Upper lobe of left lung (tissue), 4 donors: ENCODE measurements at regions not wholly inside any gene's neighbourhood (a gene's known extent, or its start where the extent isn't known, plus 50 kb on each side); places are given as distances from the start of the nearest gene placed in this dataset.

Experiments used
- EP300 ChIP-seq, 4 donors: sonication (generic); formaldehyde crosslinking; IDR thresholded peaks; one replicate each; pipeline ENCODE4 v1.5.1; 2017; ENCODE audit warnings: antibody characterized with exemption in 4 of 4, control low read depth in 2 of 4
- POLR2A ChIP-seq, 4 donors: fragments of 450-650 bp; IDR thresholded peaks; one replicate each; pipeline ENCODE4 v1.5.1; 2016 to 2017; ENCODE audit warnings: antibody characterized with exemption in 4 of 4, mild to moderate bottlenecking in 2 of 4
- POLR2AphosphoS5 ChIP-seq, 2 donors: sonication (generic); formaldehyde crosslinking; IDR thresholded peaks; one replicate each; pipeline ENCODE4 v1.5.1; 2017; ENCODE audit warnings: antibody characterized with exemption in 2 of 2
- TF ChIP-seq, protein P1 (sequence below), 6 experiments: fragments of 450-650 bp in 4 of 6; fragments of 200-600 bp in 2 of 6; sonication (generic) in 2 of 6; IDR thresholded peaks; one replicate each; pipeline ENCODE4 v1.5.1; 2016 to 2019; ENCODE audit warnings: antibody characterized with exemption in 6 of 6

- TF ChIP-seq POLR2A (IDR thresholded peaks at IDR 0.05): no peak
- no peak for TF ChIP-seq POLR2AphosphoS5 (IDR thresholded peaks at IDR 0.05)
- TF ChIP-seq, protein P1, sequence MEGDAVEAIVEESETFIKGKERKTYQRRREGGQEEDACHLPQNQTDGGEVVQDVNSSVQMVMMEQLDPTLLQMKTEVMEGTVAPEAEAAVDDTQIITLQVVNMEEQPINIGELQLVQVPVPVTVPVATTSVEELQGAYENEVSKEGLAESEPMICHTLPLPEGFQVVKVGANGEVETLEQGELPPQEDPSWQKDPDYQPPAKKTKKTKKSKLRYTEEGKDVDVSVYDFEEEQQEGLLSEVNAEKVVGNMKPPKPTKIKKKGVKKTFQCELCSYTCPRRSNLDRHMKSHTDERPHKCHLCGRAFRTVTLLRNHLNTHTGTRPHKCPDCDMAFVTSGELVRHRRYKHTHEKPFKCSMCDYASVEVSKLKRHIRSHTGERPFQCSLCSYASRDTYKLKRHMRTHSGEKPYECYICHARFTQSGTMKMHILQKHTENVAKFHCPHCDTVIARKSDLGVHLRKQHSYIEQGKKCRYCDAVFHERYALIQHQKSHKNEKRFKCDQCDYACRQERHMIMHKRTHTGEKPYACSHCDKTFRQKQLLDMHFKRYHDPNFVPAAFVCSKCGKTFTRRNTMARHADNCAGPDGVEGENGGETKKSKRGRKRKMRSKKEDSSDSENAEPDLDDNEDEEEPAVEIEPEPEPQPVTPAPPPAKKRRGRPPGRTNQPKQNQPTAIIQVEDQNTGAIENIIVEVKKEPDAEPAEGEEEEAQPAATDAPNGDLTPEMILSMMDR (IDR thresholded peaks at IDR 0.05): no peak
- TF ChIP-seq EP300 (IDR thresholded peaks at IDR 0.05): no peak
Observed at GRCh38 chr2:8506746-8507145, 175.1 kb upstream of the ID2 start.
